Neural progenitor cell (in vitro differentiated cells): ENCODE measurements at regions not wholly inside any gene's neighbourhood (a gene's known extent, or its start where the extent isn't known, plus 50 kb on each side); places are given as distances from the start of the nearest gene placed in this dataset.
"Not testable (repeated sequence)": the region's sequence is repeated elsewhere in the genome, so short reads cannot be mapped to it uniquely, and the experiment has no call there.

Source experiments
- DNase-seq: peaks from one replicate; pipeline ENCODE4 v3.0.0-alpha.2; 2016; ENCODE audit warnings: low spot score
- H2AFZ ChIP-seq: fragments of 200-600 bp; sonication (generic); replicated peaks from 2 replicates; pipeline ENCODE4 v1.6.1; 2016; ENCODE audit warnings: antibody characterized with exemption
- H3F3A ChIP-seq: fragments of 200-600 bp; sonication (generic); 2 replicates; pipeline ENCODE4 v1.6.1; 2016; ENCODE audit warnings: antibody characterized with exemption, low read depth
- H3K27ac ChIP-seq: fragments of 200-600 bp; sonication (generic); 2 replicates; pipeline ENCODE4 v1.5.1; 2016; ENCODE audit warnings: mild to moderate bottlenecking
- H3K27me3 ChIP-seq: fragments of 200-600 bp; sonication (generic); 2 replicates; pipeline ENCODE4 v1.6.1; 2016; ENCODE audit warnings: mild to moderate bottlenecking, moderate library complexity
- H3K36me3 ChIP-seq: fragments of 200-600 bp; sonication (generic); 2 replicates; pipeline ENCODE4 v1.5.1; 2016
- H3K4me1 ChIP-seq: fragments of 200-600 bp; sonication (generic); 2 replicates; pipeline ENCODE4 v1.6.1; 2016; ENCODE audit warnings: mixed run types
- H3K4me2 ChIP-seq: fragments of 200-600 bp; sonication (generic); 2 replicates; pipeline ENCODE4 v1.6.1; 2016
- H3K4me3 ChIP-seq: fragments of 200-600 bp; sonication (generic); 2 replicates; pipeline ENCODE4 v1.5.1; 2016
- H3K79me2 ChIP-seq: fragments of 200-600 bp; sonication (generic); 2 replicates; pipeline ENCODE4 v1.6.1; 2016; ENCODE audit warnings: low read depth
- H3K9ac ChIP-seq: fragments of 200-600 bp; sonication (generic); 2 replicates; pipeline ENCODE4 v1.6.1; 2016
- H3K9me3 ChIP-seq: fragments of 200-600 bp; sonication (generic); 2 replicates; pipeline ENCODE4 v1.5.1; 2016; ENCODE audit warnings: low read depth
- H4K20me1 ChIP-seq: fragments of 200-600 bp; sonication (generic); 2 replicates; pipeline ENCODE4 v1.6.1; 2016; ENCODE audit warnings: low read depth
- H3K27ac Mint-ChIP-seq: 3 replicates; pipeline ENCODE4 v1.8.0; 2021; ENCODE audit warnings: mixed read lengths
- H3K27me3 Mint-ChIP-seq: 2 replicates; pipeline ENCODE4 v1.8.0; 2022; ENCODE audit warnings: low read depth, mild to moderate bottlenecking, inconsistent platforms, moderate library complexity, mixed read lengths; ENCODE audit not compliant: insufficient read depth
- H3K36me3 Mint-ChIP-seq: 3 replicates; pipeline ENCODE4 v1.8.0; 2021; ENCODE audit warnings: mixed read lengths
- H3K4me1 Mint-ChIP-seq: 3 replicates; pipeline ENCODE4 v1.8.0; 2021; ENCODE audit warnings: mixed read lengths
- H3K4me3 Mint-ChIP-seq: 3 replicates; pipeline ENCODE4 v1.8.0; 2021; ENCODE audit warnings: mild to moderate bottlenecking, moderate library complexity, mixed read lengths
- H3K9me3 Mint-ChIP-seq: 3 replicates; pipeline ENCODE4 v1.8.0; 2020; ENCODE audit warnings: mixed read lengths
- EZH2 ChIP-seq: fragments of 200-600 bp; sonication (generic); IDR thresholded peaks from 2 replicates; pipeline ENCODE4 v1.6.1; 2017; ENCODE audit warnings: antibody characterized with exemption, mild to moderate bottlenecking, moderate library complexity
- EZH2phosphoT487 ChIP-seq: fragments of 200-600 bp; sonication (generic); IDR thresholded peaks from 2 replicates; pipeline ENCODE4 v1.6.1; 2017; ENCODE audit warnings: antibody characterized with exemption
- TF ChIP-seq, protein P1 (sequence below): fragments of 200-600 bp; sonication (generic); IDR thresholded peaks from 2 replicates; pipeline ENCODE4 v1.5.1; 2017; ENCODE audit warnings: antibody characterized with exemption, mild to moderate bottlenecking

DNA sequence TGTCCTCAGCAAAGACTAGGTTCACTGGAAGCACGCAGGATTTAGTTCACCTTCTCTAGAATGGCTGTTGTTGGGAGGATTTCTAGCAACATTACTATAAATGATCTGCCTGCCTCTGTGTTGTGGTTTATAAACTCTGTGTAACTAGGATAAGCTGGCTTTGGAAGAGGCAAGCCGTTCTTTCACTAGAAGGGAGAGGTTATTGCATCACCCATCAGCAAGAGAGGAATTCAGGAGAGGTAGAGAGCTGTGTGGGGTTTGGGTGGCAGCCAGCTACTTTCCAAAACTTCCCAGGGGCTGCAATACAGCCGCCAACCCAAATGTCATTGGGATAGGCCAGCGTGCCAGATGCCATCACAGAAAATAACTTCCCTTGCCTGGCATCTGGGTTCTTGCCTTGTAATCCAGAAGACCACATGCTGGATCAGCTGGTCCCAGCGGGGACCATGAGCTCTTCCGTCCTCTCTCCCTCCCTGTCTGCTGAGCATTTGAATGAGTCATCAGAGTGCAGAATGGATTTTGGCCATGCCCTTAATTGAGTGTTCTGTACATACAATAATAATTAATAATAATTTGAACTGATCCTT is 95.7 kb upstream of the RBFOX1 start:
- Histone ChIP-seq H3K4me3 (no peak overlapping the region), H3K9ac (no peak overlapping the region), H3K27ac (no peak overlapping the region), H3K36me3 (no peaks in the 10 kb centered on the region), H3K27me3 (no peaks in the 10 kb centered on the region), H3F3A (no peaks in the 10 kb centered on the region), H4K20me1 (no peaks in the 10 kb centered on the region), H3K9me3 (no peaks in the 10 kb centered on the region), H2AFZ (no peak overlapping the region), H3K4me2 (no peak overlapping the region), H3K79me2 (no peaks in the 10 kb centered on the region), H3K4me1 (no peaks in the 10 kb centered on the region)
- no peak overlapping the region for H3K27ac Mint-ChIP-seq
- H3K4me1 Mint-ChIP-seq = peaks cover 21% of the 10 kb centered on the region
- H3K27me3 Mint-ChIP-seq = peaks cover 3% of the 10 kb centered on the region
- H3K9me3 Mint-ChIP-seq = no peaks in the 10 kb centered on the region
- H3K4me3 Mint-ChIP-seq = no peak overlapping the region
- no peak for DNase-seq
- TF ChIP-seq EZH2phosphoT487 = no peak
- no peak for TF ChIP-seq EZH2
- TF ChIP-seq, protein P1, sequence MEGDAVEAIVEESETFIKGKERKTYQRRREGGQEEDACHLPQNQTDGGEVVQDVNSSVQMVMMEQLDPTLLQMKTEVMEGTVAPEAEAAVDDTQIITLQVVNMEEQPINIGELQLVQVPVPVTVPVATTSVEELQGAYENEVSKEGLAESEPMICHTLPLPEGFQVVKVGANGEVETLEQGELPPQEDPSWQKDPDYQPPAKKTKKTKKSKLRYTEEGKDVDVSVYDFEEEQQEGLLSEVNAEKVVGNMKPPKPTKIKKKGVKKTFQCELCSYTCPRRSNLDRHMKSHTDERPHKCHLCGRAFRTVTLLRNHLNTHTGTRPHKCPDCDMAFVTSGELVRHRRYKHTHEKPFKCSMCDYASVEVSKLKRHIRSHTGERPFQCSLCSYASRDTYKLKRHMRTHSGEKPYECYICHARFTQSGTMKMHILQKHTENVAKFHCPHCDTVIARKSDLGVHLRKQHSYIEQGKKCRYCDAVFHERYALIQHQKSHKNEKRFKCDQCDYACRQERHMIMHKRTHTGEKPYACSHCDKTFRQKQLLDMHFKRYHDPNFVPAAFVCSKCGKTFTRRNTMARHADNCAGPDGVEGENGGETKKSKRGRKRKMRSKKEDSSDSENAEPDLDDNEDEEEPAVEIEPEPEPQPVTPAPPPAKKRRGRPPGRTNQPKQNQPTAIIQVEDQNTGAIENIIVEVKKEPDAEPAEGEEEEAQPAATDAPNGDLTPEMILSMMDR = no peak
- H3K36me3 Mint-ChIP-seq = no peaks in the 10 kb centered on the region

GRCh38 chr16:7233975-7234374 is 98.7 kb upstream of the RBFOX1 start:
- Histone ChIP-seq H3K27me3 (no peaks in the 10 kb centered on the region), H2AFZ (no peak overlapping the region), H3K79me2 (no peaks in the 10 kb centered on the region), H3K4me3 (no peak overlapping the region), H3K27ac (no peak overlapping the region), H3K4me1 (no peaks in the 10 kb centered on the region), H3K4me2 (no peak overlapping the region), H3F3A (no peaks in the 10 kb centered on the region), H3K36me3 (no peaks in the 10 kb centered on the region), H3K9ac (no peak overlapping the region), H3K9me3 (no peaks in the 10 kb centered on the region), H4K20me1 (no peaks in the 10 kb centered on the region)
- DNase-seq = no peak
- Mint-ChIP-seq H3K4me1 (peaks cover 15% of the 10 kb centered on the region), H3K27ac (no peak overlapping the region), H3K4me3 (no peak overlapping the region), H3K9me3 (no peaks in the 10 kb centered on the region), H3K36me3 (no peaks in the 10 kb centered on the region), H3K27me3 (peaks cover 3% of the 10 kb centered on the region)
- TF ChIP-seq, protein P1 = no peak
- TF ChIP-seq EZH2 (no peak), EZH2phosphoT487 (no peak)

DNA sequence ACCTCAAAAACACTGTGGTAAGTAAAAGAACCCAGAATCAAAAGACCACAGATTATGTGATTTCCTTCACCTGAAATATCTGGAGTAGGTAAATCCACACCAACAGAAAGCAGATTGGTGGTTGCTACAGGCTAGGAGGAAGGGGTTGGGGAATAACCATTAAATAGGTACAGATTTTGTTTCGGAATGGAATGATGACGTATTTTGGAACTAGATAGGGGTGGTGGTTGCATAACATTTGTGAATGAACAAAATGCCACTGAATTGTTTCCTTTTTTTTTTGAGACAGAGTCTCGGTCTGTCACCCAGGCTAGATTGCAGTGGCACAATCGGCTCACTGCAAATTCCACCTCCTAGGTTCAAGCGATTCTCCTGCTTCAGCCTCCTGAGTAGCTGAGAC is 100.9 kb upstream of the RBFOX1 start:
- H3K36me3 Mint-ChIP-seq = no peaks in the 10 kb centered on the region
- H3K27ac Mint-ChIP-seq = no peak overlapping the region
- Histone ChIP-seq H3K27me3 (no peaks in the 10 kb centered on the region), H3K9me3 (no peaks in the 10 kb centered on the region), H3K36me3 (no peaks in the 10 kb centered on the region), H4K20me1 (no peaks in the 10 kb centered on the region), H3K79me2 (no peaks in the 10 kb centered on the region), H3K4me2 (no peak overlapping the region), H3K4me3 (no peak overlapping the region), H3K4me1 (peaks cover 6% of the 10 kb centered on the region), H2AFZ (no peak overlapping the region), H3F3A (no peaks in the 10 kb centered on the region), H3K27ac (no peak overlapping the region), H3K9ac (no peak overlapping the region)
- peaks cover 29% of the 10 kb centered on the region for H3K4me1 Mint-ChIP-seq
- TF ChIP-seq EZH2phosphoT487 (no peak), EZH2 (no peak)
- TF ChIP-seq, protein P1 = no peak
- H3K27me3 Mint-ChIP-seq = peaks cover 5% of the 10 kb centered on the region
- H3K9me3 Mint-ChIP-seq = no peaks in the 10 kb centered on the region
- DNase-seq = no peak
- H3K4me3 Mint-ChIP-seq = no peak overlapping the region

DNA sequence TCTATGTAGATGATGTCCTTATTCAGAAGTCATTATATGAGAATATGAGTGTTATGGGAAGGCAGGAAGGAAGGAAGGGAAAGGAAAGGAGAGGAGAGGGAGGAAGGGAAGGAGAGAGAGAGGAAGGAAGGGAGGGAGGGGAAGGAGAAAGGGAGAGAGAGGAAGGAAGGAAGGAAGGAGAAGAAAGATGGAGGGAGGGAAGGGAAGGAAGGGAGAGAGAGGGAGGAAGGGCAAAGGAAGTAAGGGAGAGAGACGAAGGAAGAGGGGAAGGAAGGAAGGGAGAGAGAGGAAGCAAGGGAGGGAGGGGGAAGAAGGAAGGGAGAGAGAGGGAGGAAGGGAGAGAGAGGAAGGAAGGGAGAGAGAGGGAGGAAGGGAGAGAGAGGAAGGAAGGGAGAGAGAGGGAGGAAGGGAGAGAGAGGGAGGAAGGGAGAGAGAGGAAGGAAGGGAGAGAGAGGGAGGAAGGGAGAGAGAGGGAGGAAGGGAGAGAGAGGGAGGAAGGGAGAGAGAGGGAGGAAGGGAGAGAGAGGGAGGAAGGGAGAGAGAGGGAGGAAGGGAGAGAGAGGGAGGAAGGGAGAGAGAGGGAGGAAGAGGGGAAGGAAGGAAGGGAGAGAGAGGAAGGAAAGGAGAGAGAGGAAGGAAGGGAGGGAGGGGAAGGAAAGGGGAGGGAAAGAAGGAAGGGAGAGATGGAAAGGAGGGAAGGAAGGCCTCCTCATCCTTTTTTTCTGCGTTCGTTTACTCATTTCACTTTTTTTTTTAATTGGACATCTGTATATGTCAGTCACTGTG is 103.0 kb upstream of the RBFOX1 start:
- H3K4me2 ChIP-seq, H2AFZ ChIP-seq, H3K4me3 Mint-ChIP-seq, H3F3A ChIP-seq, H3K9me3 ChIP-seq, H3K27me3 ChIP-seq, H3K4me3 ChIP-seq, H3K9me3 Mint-ChIP-seq, H3K4me1 ChIP-seq, H3K79me2 ChIP-seq, H3K27me3 Mint-ChIP-seq, H3K36me3 Mint-ChIP-seq, H3K27ac ChIP-seq, H3K27ac Mint-ChIP-seq, H3K9ac ChIP-seq, DNase-seq, H4K20me1 ChIP-seq, H3K36me3 ChIP-seq: not testable (repeated sequence)
- H3K4me1 Mint-ChIP-seq = peaks cover 34% of the 10 kb centered on the region
